GM10248 (cell line): ENCODE measurements at regions not wholly inside any gene's neighbourhood (a gene's known extent, or its start where the extent isn't known, plus 50 kb on each side); places are given as distances from the start of the nearest gene placed in this dataset.

Source experiments
- CTCF ChIA-PET: fragments of 300-600 bp; sonication (Branson Sonifier 250); formaldehyde crosslinking; extraction: SDS; loops from one replicate; lab custom pipeline; 2021; ENCODE audit warnings: antibody characterized with exemption; lab: Yijun Ruan, JAX
- POLR2A ChIA-PET: fragments of 350-650 bp; sonication (Branson Sonifier 250); formaldehyde crosslinking; extraction: SDS; loops from one replicate; lab custom pipeline; 2020; ENCODE audit warnings: antibody characterized with exemption; lab: Yijun Ruan, JAX
- DNase-seq: peaks from one replicate; pipeline ENCODE4 v3.0.0; 2012; ENCODE audit errors: extremely low spot score
- CTCF ChIP-seq: IDR thresholded peaks from 2 replicates; pipeline ENCODE4 v1.5.1; 2012; ENCODE audit warnings: mild to moderate bottlenecking, low read depth; ENCODE audit errors: extremely low read depth, missing control alignments, control extremely low read depth

GRCh38 chr6:41442800-41443501 is 103.2 kb upstream of the FOXP4 start:
- TF ChIP-seq CTCF, result peak; percentile 7
- DNase-seq, result no peak
- ChIA-PET CTCF (interaction anchor here (0.9 to 3.2 kb wide), 7 partner anchors 9 to 22 kb away, joined by 3 to 18 read pairs (median 5); no protein-coding TSS in a partner anchor), POLR2A (no interaction called here)

- no peak for TF ChIP-seq CTCF
- ChIA-PET POLR2A (no interaction called here), CTCF (interaction anchor here (1.4 to 3.2 kb wide), 8 partner anchors 9 to 118 kb away, joined by 3 to 18 read pairs (median 5); no protein-coding TSS in a partner anchor)
- DNase-seq, result no peak
Observed at GRCh38 chr6:41443616-41444525, 102.3 kb upstream of the FOXP4 start.

- ChIA-PET CTCF (interaction anchor here (1.4 to 3.2 kb wide), 5 partner anchors 18 to 116 kb away, joined by 4 to 18 read pairs (median 6); no protein-coding TSS in a partner anchor), POLR2A (no interaction called here)
- no peak for DNase-seq
- TF ChIP-seq CTCF, result no peak
Observed at GRCh38 chr6:41445261-41445660, 100.9 kb upstream of the FOXP4 start.

GRCh38 chr6:41446132-41446531 is 100.0 kb upstream of the FOXP4 start:
- ChIA-PET CTCF (interaction anchor here (2.0 kb wide), 1 partner anchor 18 kb away, joined by 6 read pairs; no protein-coding TSS in a partner anchor), POLR2A (no interaction called here)
- no peak for TF ChIP-seq CTCF
- DNase-seq, result no peak

- POLR2A ChIA-PET, result no interaction called here
- DNase-seq, result no peak
- TF ChIP-seq CTCF, result no peak
- CTCF ChIA-PET, result interaction anchor here (0.9 to 2.0 kb wide), 6 partner anchors 17 to 145 kb away, joined by 3 to 8 read pairs (median 4); no protein-coding TSS in a partner anchor
Observed at GRCh38 chr6:41446907-41447545, 99.2 kb upstream of the FOXP4 start.

- TF ChIP-seq CTCF, result no peak
- POLR2A ChIA-PET, result no interaction called here
- no peak for DNase-seq
- CTCF ChIA-PET, result interaction anchor here (0.7 to 3.5 kb wide), 11 partner anchors 11 to 144 kb away, joined by 3 to 19 read pairs (median 4); no protein-coding TSS in a partner anchor
Observed at GRCh38 chr6:41448256-41448655, 97.9 kb upstream of the FOXP4 start.
